ENCODE measurements at regions not wholly inside any gene's neighbourhood (a gene's known extent, or its start where the extent isn't known, plus 50 kb on each side); places are given as distances from the start of the nearest gene placed in this dataset.

- Histone ChIP-seq H4K20me1 (ENCODE audit: insufficient read depth, low read length) (no peaks in the 10 kb centered on the region), H3K27me3 (ENCODE audit: control insufficient read depth in 1 of 2, insufficient read depth in 2 of 2, low read length in 2 of 2) (no peaks in the 10 kb centered on the region), H3K4me2 (ENCODE audit: low read depth, low read length) (no peak overlapping the region), H3K36me3 (replicated peaks in 1 of 2; ENCODE audit: control insufficient read depth in 1 of 2, insufficient read depth in 2 of 2, low read length in 2 of 2) (no peaks in the 10 kb centered on the region), H2AFZ (ENCODE audit: low read length) (no peak overlapping the region), H3K4me1 (ENCODE audit: insufficient read depth, low read length) (no peaks in the 10 kb centered on the region), H3K9ac (ENCODE audit: insufficient read depth, low read depth, low read length) (no peak overlapping the region), H3K4me3 (replicated peaks in 1 of 3; ENCODE audit: insufficient read depth in 1 of 3, low read depth in 2 of 3, low read length in 3 of 3) (no peak overlapping the region), H3K27ac (ENCODE audit: extremely low read length, insufficient read depth, low read length) (no peak overlapping the region), H3K79me2 (ENCODE audit: insufficient read depth, low read length) (no peaks in the 10 kb centered on the region), H3K9me3 (ENCODE audit: low read length) (no peaks in the 10 kb centered on the region)
- ATAC-seq (no peak), FAIRE-seq (no peak), DNase-seq (ENCODE audit: low spot score) (no peak)
- BruUV-seq (replicated peaks): no TSS peak
- intact Hi-C loops (cut with micrococcal nuclease; ENCODE audit: unreplicated experiment): no loop called here
- in situ Hi-C loops (cut with HindIII; ENCODE audit: extremely low pct_ligation_motif_present, low pct_unique_long_range_greater_than_20kb): no loop called here
- no peak for TF ChIP-seq AGO2 (optimal IDR thresholded peaks at IDR 0.05; ENCODE audit: low read depth, low read length)
- TF ChIP-seq ZNF570 (CRISPR knock-in tag; IDR thresholded peaks at IDR 0.05; ENCODE audit: borderline replicate concordance): no peak
- TF ChIP-seq KAT2B (IDR thresholded peaks at IDR 0.05; ENCODE audit: borderline replicate concordance, low read depth, low read length): no peak
- TF ChIP-seq KLF15 (CRISPR knock-in tag; IDR thresholded peaks at IDR 0.05; ENCODE audit: borderline replicate concordance): no peak
- TF ChIP-seq ZNF709 (CRISPR knock-in tag; IDR thresholded peaks at IDR 0.05): no peak
- TF ChIP-seq ZNF782 (CRISPR knock-in tag; IDR thresholded peaks at IDR 0.05; ENCODE audit: borderline replicate concordance): no peak
- no peak for TF ChIP-seq THAP7 (CRISPR knock-in tag; IDR thresholded peaks at IDR 0.05)
- TF ChIP-seq, protein P1, sequence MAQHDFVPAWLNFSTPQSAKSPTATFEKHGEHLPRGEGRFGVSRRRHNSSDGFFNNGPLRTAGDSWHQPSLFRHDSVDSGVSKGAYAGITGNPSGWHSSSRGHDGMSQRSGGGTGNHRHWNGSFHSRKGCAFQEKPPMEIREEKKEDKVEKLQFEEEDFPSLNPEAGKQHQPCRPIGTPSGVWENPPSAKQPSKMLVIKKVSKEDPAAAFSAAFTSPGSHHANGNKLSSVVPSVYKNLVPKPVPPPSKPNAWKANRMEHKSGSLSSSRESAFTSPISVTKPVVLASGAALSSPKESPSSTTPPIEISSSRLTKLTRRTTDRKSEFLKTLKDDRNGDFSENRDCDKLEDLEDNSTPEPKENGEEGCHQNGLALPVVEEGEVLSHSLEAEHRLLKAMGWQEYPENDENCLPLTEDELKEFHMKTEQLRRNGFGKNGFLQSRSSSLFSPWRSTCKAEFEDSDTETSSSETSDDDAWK (CRISPR knock-in tag; IDR thresholded peaks at IDR 0.05): no peak
- TF ChIP-seq, protein P2, sequence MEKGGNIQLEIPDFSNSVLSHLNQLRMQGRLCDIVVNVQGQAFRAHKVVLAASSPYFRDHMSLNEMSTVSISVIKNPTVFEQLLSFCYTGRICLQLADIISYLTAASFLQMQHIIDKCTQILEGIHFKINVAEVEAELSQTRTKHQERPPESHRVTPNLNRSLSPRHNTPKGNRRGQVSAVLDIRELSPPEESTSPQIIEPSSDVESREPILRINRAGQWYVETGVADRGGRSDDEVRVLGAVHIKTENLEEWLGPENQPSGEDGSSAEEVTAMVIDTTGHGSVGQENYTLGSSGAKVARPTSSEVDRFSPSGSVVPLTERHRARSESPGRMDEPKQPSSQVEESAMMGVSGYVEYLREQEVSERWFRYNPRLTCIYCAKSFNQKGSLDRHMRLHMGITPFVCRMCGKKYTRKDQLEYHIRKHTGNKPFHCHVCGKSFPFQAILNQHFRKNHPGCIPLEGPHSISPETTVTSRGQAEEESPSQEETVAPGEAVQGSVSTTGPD (CRISPR knock-in tag; IDR thresholded peaks at IDR 0.05): no peak
- no peak for TF ChIP-seq NR3C1 (CRISPR knock-in tag; IDR thresholded peaks at IDR 0.05)
- no peak for TF ChIP-seq MLX (CRISPR knock-in tag; IDR thresholded peaks at IDR 0.05)
- TF ChIP-seq ZNF280B (CRISPR knock-in tag; IDR thresholded peaks at IDR 0.05; ENCODE audit: borderline replicate concordance): no peak
- TF ChIP-seq, protein P3, sequence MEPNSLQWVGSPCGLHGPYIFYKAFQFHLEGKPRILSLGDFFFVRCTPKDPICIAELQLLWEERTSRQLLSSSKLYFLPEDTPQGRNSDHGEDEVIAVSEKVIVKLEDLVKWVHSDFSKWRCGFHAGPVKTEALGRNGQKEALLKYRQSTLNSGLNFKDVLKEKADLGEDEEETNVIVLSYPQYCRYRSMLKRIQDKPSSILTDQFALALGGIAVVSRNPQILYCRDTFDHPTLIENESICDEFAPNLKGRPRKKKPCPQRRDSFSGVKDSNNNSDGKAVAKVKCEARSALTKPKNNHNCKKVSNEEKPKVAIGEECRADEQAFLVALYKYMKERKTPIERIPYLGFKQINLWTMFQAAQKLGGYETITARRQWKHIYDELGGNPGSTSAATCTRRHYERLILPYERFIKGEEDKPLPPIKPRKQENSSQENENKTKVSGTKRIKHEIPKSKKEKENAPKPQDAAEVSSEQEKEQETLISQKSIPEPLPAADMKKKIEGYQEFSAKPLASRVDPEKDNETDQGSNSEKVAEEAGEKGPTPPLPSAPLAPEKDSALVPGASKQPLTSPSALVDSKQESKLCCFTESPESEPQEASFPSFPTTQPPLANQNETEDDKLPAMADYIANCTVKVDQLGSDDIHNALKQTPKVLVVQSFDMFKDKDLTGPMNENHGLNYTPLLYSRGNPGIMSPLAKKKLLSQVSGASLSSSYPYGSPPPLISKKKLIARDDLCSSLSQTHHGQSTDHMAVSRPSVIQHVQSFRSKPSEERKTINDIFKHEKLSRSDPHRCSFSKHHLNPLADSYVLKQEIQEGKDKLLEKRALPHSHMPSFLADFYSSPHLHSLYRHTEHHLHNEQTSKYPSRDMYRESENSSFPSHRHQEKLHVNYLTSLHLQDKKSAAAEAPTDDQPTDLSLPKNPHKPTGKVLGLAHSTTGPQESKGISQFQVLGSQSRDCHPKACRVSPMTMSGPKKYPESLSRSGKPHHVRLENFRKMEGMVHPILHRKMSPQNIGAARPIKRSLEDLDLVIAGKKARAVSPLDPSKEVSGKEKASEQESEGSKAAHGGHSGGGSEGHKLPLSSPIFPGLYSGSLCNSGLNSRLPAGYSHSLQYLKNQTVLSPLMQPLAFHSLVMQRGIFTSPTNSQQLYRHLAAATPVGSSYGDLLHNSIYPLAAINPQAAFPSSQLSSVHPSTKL (CRISPR knock-in tag; IDR thresholded peaks at IDR 0.05): no peak
- no peak for TF ChIP-seq ZNF326 (CRISPR knock-in tag; IDR thresholded peaks at IDR 0.05; ENCODE audit: borderline replicate concordance)
- TF ChIP-seq ZNF569 (CRISPR knock-in tag; IDR thresholded peaks at IDR 0.05; ENCODE audit: borderline replicate concordance): no peak
- no peak for TF ChIP-seq TOPORS (CRISPR knock-in tag; IDR thresholded peaks at IDR 0.05)
- ChIA-PET CTCF (ENCODE audit: low intra/inter-chr PET ratio, low total read pairs) (no interaction called here), POLR2A (no interaction called here)
Observed at GRCh38 chr1:118503752-118504151, 318.7 kb upstream of the SPAG17 start.
